H9 (cell line): ENCODE measurements at regions not wholly inside any gene's neighbourhood (a gene's known extent, or its start where the extent isn't known, plus 50 kb on each side); places are given as distances from the start of the nearest gene placed in this dataset.

Source experiments
- DNase-seq: peaks from one replicate; pipeline ENCODE4 v3.0.0-alpha.2; 2017
- H2AFZ ChIP-seq: one replicate; pipeline ENCODE4 v1.6.1; 2013; ENCODE audit warnings: mild to moderate bottlenecking, low read length, control low read depth, moderate library complexity
- H2AK5ac ChIP-seq: 2 replicates; pipeline ENCODE4 v1.6.1; 2013; ENCODE audit warnings: low read length, control low read depth, mixed read lengths; ENCODE audit not compliant: insufficient read length
- H2BK120ac ChIP-seq: one replicate; pipeline ENCODE4 v1.6.1; 2013; ENCODE audit warnings: low read depth, mild to moderate bottlenecking, low read length, control low read depth, inconsistent platforms; ENCODE audit not compliant: poor library complexity, severe bottlenecking
- H2BK12ac ChIP-seq: 2 replicates; pipeline ENCODE4 v1.6.1; 2013; ENCODE audit warnings: low read length, control low read depth, mixed read lengths, low read depth; ENCODE audit not compliant: insufficient read length
- H2BK15ac ChIP-seq: 2 replicates; pipeline ENCODE4 v1.6.1; 2013; ENCODE audit warnings: low read depth, low read length, control low read depth
- H2BK20ac ChIP-seq: one replicate; pipeline ENCODE4 v1.6.1; 2013; ENCODE audit warnings: low read depth, mild to moderate bottlenecking, low read length, control low read depth, inconsistent platforms; ENCODE audit not compliant: poor library complexity, severe bottlenecking
- H2BK5ac ChIP-seq: 2 replicates; pipeline ENCODE4 v1.6.1; 2013; ENCODE audit warnings: low read length, control low read depth, mixed read lengths; ENCODE audit not compliant: insufficient read length
- H3K14ac ChIP-seq: 2 replicates; pipeline ENCODE4 v1.6.1; 2013; ENCODE audit warnings: low read length, control low read depth; ENCODE audit not compliant: insufficient read depth
- H3K18ac ChIP-seq: 2 replicates; pipeline ENCODE4 v1.6.1; 2013; ENCODE audit warnings: low read depth, mild to moderate bottlenecking, mixed read lengths, low read length, control low read depth; ENCODE audit not compliant: insufficient read length
- H3K23ac ChIP-seq: 2 replicates; pipeline ENCODE4 v1.6.1; 2013; ENCODE audit warnings: low read length, control low read depth, mixed read lengths, low read depth; ENCODE audit not compliant: insufficient read length
- H3K23me2 ChIP-seq: 2 replicates; pipeline ENCODE4 v1.6.1; 2013; ENCODE audit warnings: low read depth, mild to moderate bottlenecking, mixed read lengths, low read length, control low read depth; ENCODE audit not compliant: insufficient read length, poor library complexity, severe bottlenecking
- H3K27ac ChIP-seq: 2 replicates; pipeline ENCODE4 v1.5.1; 2013; ENCODE audit warnings: low read length, control low read depth, mixed read lengths, low read depth; ENCODE audit not compliant: insufficient read length
- H3K27me3 ChIP-seq: 2 replicates; pipeline ENCODE4 v1.6.1; 2013; ENCODE audit warnings: low read length, control low read depth, inconsistent platforms; ENCODE audit not compliant: insufficient read depth
- H3K4ac ChIP-seq: 2 replicates; pipeline ENCODE4 v1.6.1; 2013; ENCODE audit warnings: low read depth, mild to moderate bottlenecking, control low read depth, inconsistent platforms, low read length, moderate library complexity
- H3K4me1 ChIP-seq: 2 replicates; pipeline ENCODE4 v1.6.1; 2013; ENCODE audit warnings: low read length, control low read depth, inconsistent platforms; ENCODE audit not compliant: insufficient read depth
- H3K4me2 ChIP-seq: 2 replicates; pipeline ENCODE4 v1.6.1; 2013; ENCODE audit warnings: low read length, control low read depth, mixed read lengths; ENCODE audit not compliant: insufficient read length, insufficient read depth
- H3K56ac ChIP-seq: 2 replicates; pipeline ENCODE4 v1.6.1; 2013; ENCODE audit warnings: low read depth, mild to moderate bottlenecking, mixed read lengths, low read length, control low read depth; ENCODE audit not compliant: insufficient read length
- H3K79me1 ChIP-seq: 2 replicates; pipeline ENCODE4 v1.6.1; 2013; ENCODE audit warnings: low read depth, mild to moderate bottlenecking, moderate library complexity, low read length, control low read depth, inconsistent platforms; ENCODE audit not compliant: insufficient read depth, poor library complexity, severe bottlenecking
- H3K79me2 ChIP-seq: 2 replicates; pipeline ENCODE4 v1.6.1; 2013; ENCODE audit warnings: low read length, control low read depth, inconsistent platforms; ENCODE audit not compliant: insufficient read depth
- H3K9ac ChIP-seq: 2 replicates; pipeline ENCODE4 v1.6.1; 2013; ENCODE audit warnings: low read length, control low read depth, mixed read lengths; ENCODE audit not compliant: insufficient read length; ENCODE audit errors: extremely low read depth
- H3K9me3 ChIP-seq: one replicate; pipeline ENCODE4 v1.6.1; 2013; ENCODE audit warnings: low read depth, low read length, inconsistent platforms; ENCODE audit not compliant: control insufficient read depth
- H3T11ph ChIP-seq: one replicate; pipeline ENCODE4 v1.6.1; 2013; ENCODE audit warnings: mild to moderate bottlenecking, low read length, control low read depth, inconsistent platforms
- H4K20me1 ChIP-seq: one replicate; pipeline ENCODE4 v1.6.1; 2013; ENCODE audit not compliant: control insufficient read depth, insufficient read length, insufficient read depth
- H4K5ac ChIP-seq: 2 replicates; pipeline ENCODE4 v1.6.1; 2013; ENCODE audit warnings: low read depth, mild to moderate bottlenecking, mixed read lengths, low read length, control low read depth; ENCODE audit not compliant: insufficient read length
- H4K8ac ChIP-seq: replicated peaks from 2 replicates; pipeline ENCODE4 v1.6.1; 2013; ENCODE audit warnings: low read length, control low read depth, mixed read lengths, low read depth; ENCODE audit not compliant: insufficient read length
- H4K91ac ChIP-seq: 2 replicates; pipeline ENCODE4 v1.6.1; 2013; ENCODE audit warnings: low read depth, mild to moderate bottlenecking, moderate library complexity, mixed read lengths, low read length, control low read depth; ENCODE audit not compliant: insufficient read length
- H3K27ac Mint-ChIP-seq, 3 experiments: 2 replicates in 2 of 3; 3 replicates in 1 of 3; pipeline ENCODE4 v1.8.0; 2020 to 2021; ENCODE audit warnings: mixed read lengths in 3 of 3, mild to moderate bottlenecking in 1 of 3, moderate library complexity in 1 of 3
- H3K27me3 Mint-ChIP-seq: 2 replicates; pipeline ENCODE4 v1.8.0; 2021; ENCODE audit warnings: low read depth, mild to moderate bottlenecking, moderate library complexity, mixed read lengths
- H3K36me3 Mint-ChIP-seq, 3 experiments: 2 replicates in 2 of 3; 3 replicates in 1 of 3; pipeline ENCODE4 v1.8.0; 2020 to 2021; ENCODE audit warnings: low read depth in 3 of 3, mixed read lengths in 3 of 3; ENCODE audit not compliant: insufficient read depth in 1 of 3
- H3K4me1 Mint-ChIP-seq, 2 experiments: 2 replicates each; pipeline ENCODE4 v1.8.0; 2020; ENCODE audit warnings: mixed read lengths in 2 of 2
- H3K4me3 Mint-ChIP-seq, 2 experiments: 2 replicates in 1 of 2; 3 replicates in 1 of 2; pipeline ENCODE4 v1.8.0; 2020 to 2021; ENCODE audit warnings: mild to moderate bottlenecking in 2 of 2, mixed read lengths in 2 of 2, moderate library complexity in 1 of 2
- H3K9me3 Mint-ChIP-seq, 2 experiments: 2 replicates in 1 of 2; 3 replicates in 1 of 2; pipeline ENCODE4 v1.8.0; 2020; ENCODE audit warnings: mild to moderate bottlenecking in 2 of 2, mixed read lengths in 2 of 2, moderate library complexity in 1 of 2
- CTCF ChIP-seq: fragments of 200-600 bp; sonication (generic); conservative IDR thresholded peaks from 3 replicates; pipeline ENCODE4 v1.8.0; 2021; ENCODE audit warnings: antibody characterized with exemption, mild to moderate bottlenecking
- WGBS: extraction: QIAGEN DNeasy Blood & Tissue Kit; methylation state at CpG from one replicate; pipeline ENCODE4 v1.1.7; 2013; ENCODE audit warnings: missing lambda C conversion rate, low lambda C conversion rate, mixed read lengths; ENCODE audit not compliant: insufficient read length; ENCODE audit errors: extremely low coverage; 5-methylcytosine and 5-hydroxymethylcytosine counted together

GRCh38 chr3:34924961-34925360 is 714.4 kb upstream of the ARPP21 start:
- Histone ChIP-seq H2BK15ac (no peak overlapping the region), H3K23ac (no peak overlapping the region), H3K27me3 (no peaks in the 10 kb centered on the region), H3K79me2 (no peaks in the 10 kb centered on the region), H3K4me2 (no peak overlapping the region), H2BK20ac (no peak overlapping the region), H3K4me1 (no peaks in the 10 kb centered on the region), H2AK5ac (no peak overlapping the region), H3K56ac (no peak overlapping the region), H3K9me3 (no peaks in the 10 kb centered on the region), H2BK120ac (no peak overlapping the region), H4K5ac (no peak overlapping the region), H3K4ac (no peak overlapping the region), H2AFZ (no peak overlapping the region), H4K91ac (no peak overlapping the region), H3K9ac (no peak overlapping the region), H3K27ac (no peak overlapping the region), H4K20me1 (no peaks in the 10 kb centered on the region), H3K23me2 (no peaks in the 10 kb centered on the region), H2BK12ac (no peak overlapping the region), H2BK5ac (no peak overlapping the region), H3K79me1 (no peaks in the 10 kb centered on the region), H3T11ph (no peak overlapping the region), H3K14ac (no peak overlapping the region), H3K18ac (no peak overlapping the region), H4K8ac (no peak overlapping the region)
- no peaks in the 10 kb centered on the region for H3K36me3 Mint-ChIP-seq
- H3K9me3 Mint-ChIP-seq: no peaks in the 10 kb centered on the region; a peak in 1 of 5 replicates
- H3K27me3 Mint-ChIP-seq: no peaks in the 10 kb centered on the region
- no peak for DNase-seq
- peaks cover 4 to 5% of the 10 kb centered on the region in 2 experiments for H3K4me1 Mint-ChIP-seq
- no peak overlapping the region for H3K27ac Mint-ChIP-seq
- H3K4me3 Mint-ChIP-seq: no peak overlapping the region
- no CpG with 5 or more reads among the region's 2 CpGs for WGBS
- no peak for TF ChIP-seq CTCF
